PC-9 (cell line): ENCODE measurements at regions not wholly inside any gene's neighbourhood (a gene's known extent, or its start where the extent isn't known, plus 50 kb on each side); places are given as distances from the start of the nearest gene placed in this dataset.

ENCODE experiments used
- BruUV-seq: library from RNA; stranded (reverse); fragments of 400-500 nt; replicated peaks from 2 replicates; lab custom pipeline; 2021; lab: Mats Ljungman, UMichigan
- CTCF ChIA-PET: fragments of 300-600 bp; sonication (Branson Sonifier 250); formaldehyde crosslinking; loops from one replicate; lab custom pipeline; 2022; ENCODE audit warnings: antibody characterized with exemption; lab: Charles Lee
- POLR2A ChIA-PET: fragments of 300-600 bp; sonication (Branson Sonifier 250); formaldehyde crosslinking; loops from one replicate; lab custom pipeline; 2022; ENCODE audit warnings: antibody characterized with exemption; ENCODE audit not compliant: unreplicated experiment; lab: Charles Lee
- DNase-seq, 2 experiments: peaks; one replicate each; pipeline versions ENCODE4 v3.0.0 to v3.0.0-alpha.2; 2015 to 2022; ENCODE audit warnings: mixed read lengths in 1 of 2
- H2AFZ ChIP-seq: fragments of 200-600 bp; sonication (generic); 2 replicates; pipeline ENCODE4 v1.8.1; 2017; ENCODE audit warnings: antibody characterized with exemption
- H3F3A ChIP-seq: fragments of 200-600 bp; sonication (generic); 2 replicates; pipeline ENCODE4 v1.8.1; 2017; ENCODE audit warnings: antibody characterized with exemption, mild to moderate bottlenecking, low read depth; ENCODE audit not compliant: insufficient read depth
- H3K27ac ChIP-seq: fragments of 200-600 bp; sonication (generic); 2 replicates; pipeline ENCODE4 v1.6.1; 2016; ENCODE audit warnings: mixed run types
- H3K27me3 ChIP-seq: fragments of 200-600 bp; sonication (generic); 2 replicates; pipeline ENCODE4 v1.6.1; 2016; ENCODE audit warnings: low read depth, mixed run types; ENCODE audit not compliant: insufficient read depth
- H3K36me3 ChIP-seq: fragments of 200-600 bp; sonication (generic); 2 replicates; pipeline ENCODE4 v1.6.1; 2016; ENCODE audit warnings: low read depth, mixed run types
- H3K4me1 ChIP-seq: fragments of 200-600 bp; sonication (generic); replicated peaks from 2 replicates; pipeline ENCODE4 v1.6.1; 2016; ENCODE audit warnings: mixed run types; ENCODE audit not compliant: insufficient read depth
- H3K4me2 ChIP-seq: fragments of 200-600 bp; sonication (generic); 2 replicates; pipeline ENCODE4 v1.6.1; 2017; ENCODE audit warnings: mixed run types
- H3K4me3 ChIP-seq: fragments of 200-600 bp; sonication (generic); 2 replicates; pipeline ENCODE4 v1.6.1; 2016; ENCODE audit warnings: mixed run types
- H3K79me2 ChIP-seq: fragments of 200-600 bp; sonication (generic); 2 replicates; pipeline ENCODE4 v1.6.1; 2017; ENCODE audit warnings: low read depth, mixed run types
- H3K9me2 ChIP-seq: fragments of 200-600 bp; sonication (generic); 2 replicates; pipeline ENCODE4 v1.8.1; 2017; ENCODE audit warnings: mild to moderate bottlenecking; ENCODE audit not compliant: insufficient read depth
- H3K9me3 ChIP-seq: fragments of 200-600 bp; sonication (generic); 2 replicates; pipeline ENCODE4 v1.8.1; 2016; ENCODE audit warnings: low read depth; ENCODE audit not compliant: insufficient read depth
- H4K20me1 ChIP-seq: fragments of 200-600 bp; sonication (generic); 2 replicates; pipeline ENCODE4 v1.8.1; 2017; ENCODE audit not compliant: insufficient read depth
- EZH2 ChIP-seq: fragments of 200-600 bp; sonication (generic); IDR thresholded peaks from 2 replicates; pipeline ENCODE4 v1.8.0; 2017; ENCODE audit warnings: antibody characterized with exemption, low read depth
- intact Hi-C: fragments of 100-400 bp; cut with micrococcal nuclease; formaldehyde crosslinking; loops from one replicate; pipeline ENCODE4 v1.10.0; 2022; ENCODE audit not compliant: unreplicated experiment
- TF ChIP-seq, protein P1 (sequence below): fragments of 200-600 bp; sonication (generic); conservative IDR thresholded peaks from 2 replicates; pipeline ENCODE4 v1.6.1; 2017; ENCODE audit warnings: mixed run types, antibody characterized with exemption, mild to moderate bottlenecking, moderate library complexity

GRCh38 chr9:91086657-91087461 lies 274.9 kb downstream of the AUH start:
- Histone ChIP-seq H3K79me2 (no peaks in the 10 kb centered on the region), H3K4me1 (no peaks in the 10 kb centered on the region), H3K4me3 (no peak overlapping the region), H3K36me3 (no peaks in the 10 kb centered on the region), H3K9me3 (no peaks in the 10 kb centered on the region; the same call in 1 of the 2 replicates), H3K9me2 (no peaks in the 10 kb centered on the region), H3K27ac (no peak overlapping the region), H2AFZ (no peak overlapping the region), H4K20me1 (no peaks in the 10 kb centered on the region), H3K27me3 (no peaks in the 10 kb centered on the region), H3K4me2 (no peak overlapping the region), H3F3A (no peaks in the 10 kb centered on the region)
- no peak for DNase-seq
- ChIA-PET POLR2A (no interaction called here), CTCF (no interaction called here)
- intact Hi-C loops, result no loop called here
- TF ChIP-seq EZH2, result no peak
- TF ChIP-seq, protein P1, sequence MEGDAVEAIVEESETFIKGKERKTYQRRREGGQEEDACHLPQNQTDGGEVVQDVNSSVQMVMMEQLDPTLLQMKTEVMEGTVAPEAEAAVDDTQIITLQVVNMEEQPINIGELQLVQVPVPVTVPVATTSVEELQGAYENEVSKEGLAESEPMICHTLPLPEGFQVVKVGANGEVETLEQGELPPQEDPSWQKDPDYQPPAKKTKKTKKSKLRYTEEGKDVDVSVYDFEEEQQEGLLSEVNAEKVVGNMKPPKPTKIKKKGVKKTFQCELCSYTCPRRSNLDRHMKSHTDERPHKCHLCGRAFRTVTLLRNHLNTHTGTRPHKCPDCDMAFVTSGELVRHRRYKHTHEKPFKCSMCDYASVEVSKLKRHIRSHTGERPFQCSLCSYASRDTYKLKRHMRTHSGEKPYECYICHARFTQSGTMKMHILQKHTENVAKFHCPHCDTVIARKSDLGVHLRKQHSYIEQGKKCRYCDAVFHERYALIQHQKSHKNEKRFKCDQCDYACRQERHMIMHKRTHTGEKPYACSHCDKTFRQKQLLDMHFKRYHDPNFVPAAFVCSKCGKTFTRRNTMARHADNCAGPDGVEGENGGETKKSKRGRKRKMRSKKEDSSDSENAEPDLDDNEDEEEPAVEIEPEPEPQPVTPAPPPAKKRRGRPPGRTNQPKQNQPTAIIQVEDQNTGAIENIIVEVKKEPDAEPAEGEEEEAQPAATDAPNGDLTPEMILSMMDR, result no peak
- BruUV-seq, result no TSS peak

DNA sequence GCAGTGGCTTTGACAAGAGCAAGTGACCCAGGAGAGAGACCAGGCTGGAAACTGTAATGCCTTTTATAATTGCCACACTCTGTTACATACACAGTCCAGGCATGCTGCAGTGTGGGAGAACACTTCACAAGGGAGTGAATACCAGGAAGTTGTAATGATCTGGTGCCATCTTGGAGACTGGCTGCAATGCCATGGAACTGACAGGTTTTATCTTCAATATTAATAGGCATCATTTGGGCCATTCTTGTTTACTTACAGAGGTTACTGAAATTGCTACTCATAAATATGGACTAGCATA lies 274.3 kb downstream of the AUH start:
- Histone ChIP-seq H3K27ac (no peak overlapping the region), H3K36me3 (no peaks in the 10 kb centered on the region), H3K4me3 (no peak overlapping the region), H3F3A (no peaks in the 10 kb centered on the region), H3K9me3 (no peaks in the 10 kb centered on the region; the same call in 1 of the 2 replicates), H2AFZ (no peak overlapping the region), H3K9me2 (no peaks in the 10 kb centered on the region), H3K4me2 (no peak overlapping the region), H3K4me1 (no peaks in the 10 kb centered on the region), H3K27me3 (no peaks in the 10 kb centered on the region), H4K20me1 (no peaks in the 10 kb centered on the region), H3K79me2 (no peaks in the 10 kb centered on the region)
- TF ChIP-seq EZH2, result no peak
- TF ChIP-seq, protein P1, result no peak
- no peak for DNase-seq
- no TSS peak for BruUV-seq
- CTCF ChIA-PET, result no interaction called here
- POLR2A ChIA-PET, result no interaction called here
- intact Hi-C loops, result no loop called here

- H3K27ac ChIP-seq, result no peak overlapping the region
- H3K4me2 ChIP-seq, result no peak overlapping the region
- BruUV-seq, result no TSS peak
- no peaks in the 10 kb centered on the region; the same call in 1 of the 2 replicates for H3K9me3 ChIP-seq
- H2AFZ ChIP-seq, result no peak overlapping the region
- ChIA-PET POLR2A (no interaction called here), CTCF (interaction anchor here (0.9 to 1.4 kb wide), 5 partner anchors 18 to 337 kb away, joined by 4 to 5 read pairs (median 4); no protein-coding TSS in a partner anchor)
- H3F3A ChIP-seq, result no peaks in the 10 kb centered on the region
- TF ChIP-seq EZH2, result no peak
- TF ChIP-seq, protein P1, result peak; percentile 47
- H3K36me3 ChIP-seq, result no peaks in the 10 kb centered on the region
- intact Hi-C loops, result loop anchor here (1.0 to 10.0 kb wide), 4 partner anchors 105 to 587 kb away; no protein-coding TSS in a partner anchor
- peak in 1 of 2 experiments; percentile 21 for DNase-seq
- H3K4me3 ChIP-seq, result no peak overlapping the region
- H3K79me2 ChIP-seq, result no peaks in the 10 kb centered on the region
- no peaks in the 10 kb centered on the region for H3K4me1 ChIP-seq
- H4K20me1 ChIP-seq, result no peaks in the 10 kb centered on the region
- H3K9me2 ChIP-seq, result no peaks in the 10 kb centered on the region
- no peaks in the 10 kb centered on the region for H3K27me3 ChIP-seq
Measured at GRCh38 chr9:91089405-91090129, 272.2 kb downstream of the AUH start.
